ENCODE measurements at regions not wholly inside any gene's neighbourhood (a gene's known extent, or its start where the extent isn't known, plus 50 kb on each side); places are given as distances from the start of the nearest gene placed in this dataset.

DNA sequence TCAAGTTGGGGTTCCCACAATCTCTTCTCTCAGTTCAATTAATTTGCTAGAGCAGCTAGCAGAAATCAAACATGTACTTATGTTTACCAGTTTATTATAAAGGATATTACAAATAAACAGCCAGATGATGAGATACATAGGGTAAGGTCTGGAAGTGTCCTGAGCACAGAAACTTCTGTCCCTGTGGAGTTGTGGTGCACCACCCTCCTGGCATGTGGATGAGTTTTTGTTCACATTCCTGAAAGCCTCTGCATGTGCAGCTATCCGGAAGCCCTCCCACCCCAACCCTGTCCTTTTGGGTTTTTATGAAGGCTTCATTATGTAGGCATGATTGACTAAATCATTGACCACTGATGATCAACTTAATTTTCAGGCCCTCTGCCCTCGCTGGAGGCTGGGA is 791.2 kb upstream of the ZNF608 start:
- DNase-seq = no peak
- intact Hi-C loops (cut with DNase I) = no loop called here

DNA sequence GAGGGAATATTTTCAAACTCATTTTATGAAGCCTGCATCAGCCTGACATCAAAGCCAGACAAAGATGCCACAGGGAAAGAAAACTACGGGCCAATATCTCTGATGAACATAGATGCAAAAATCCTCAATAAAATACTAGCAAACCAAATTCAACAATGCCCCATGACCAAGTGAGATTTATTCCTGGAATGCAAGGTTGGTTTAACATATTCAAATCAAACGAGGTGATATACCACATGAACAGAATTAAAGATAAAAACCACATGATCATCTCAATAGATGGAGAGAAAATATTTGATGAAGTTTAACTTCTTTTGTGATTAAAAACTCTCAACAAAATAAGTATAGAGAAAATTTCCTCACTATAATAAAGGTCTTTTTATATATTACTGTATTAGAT is 792.0 kb upstream of the ZNF608 start:
- intact Hi-C loops (cut with DNase I) = no loop called here
- DNase-seq = no peak

DNA sequence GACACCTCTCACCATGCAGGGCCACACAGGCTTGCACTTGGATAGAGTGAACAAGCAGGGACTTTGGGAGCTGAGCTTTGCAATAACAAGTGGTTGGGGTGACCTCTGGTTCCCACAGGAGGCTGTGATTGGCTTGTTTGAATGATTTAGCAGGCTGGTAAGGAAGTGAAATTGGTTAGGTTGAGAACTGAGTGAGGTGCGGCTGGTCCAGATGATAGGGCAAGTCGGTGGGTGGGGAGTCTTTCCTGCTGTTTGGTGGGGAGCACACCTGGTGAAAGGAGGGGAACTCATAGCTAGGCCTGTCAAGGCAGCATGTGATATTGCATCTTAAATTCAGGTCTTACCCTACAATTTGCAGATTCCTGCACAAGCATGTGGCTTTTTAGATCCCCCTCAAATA is 794.6 kb upstream of the ZNF608 start:
- intact Hi-C loops (cut with DNase I) = no loop called here
- DNase-seq = no peak

DNA sequence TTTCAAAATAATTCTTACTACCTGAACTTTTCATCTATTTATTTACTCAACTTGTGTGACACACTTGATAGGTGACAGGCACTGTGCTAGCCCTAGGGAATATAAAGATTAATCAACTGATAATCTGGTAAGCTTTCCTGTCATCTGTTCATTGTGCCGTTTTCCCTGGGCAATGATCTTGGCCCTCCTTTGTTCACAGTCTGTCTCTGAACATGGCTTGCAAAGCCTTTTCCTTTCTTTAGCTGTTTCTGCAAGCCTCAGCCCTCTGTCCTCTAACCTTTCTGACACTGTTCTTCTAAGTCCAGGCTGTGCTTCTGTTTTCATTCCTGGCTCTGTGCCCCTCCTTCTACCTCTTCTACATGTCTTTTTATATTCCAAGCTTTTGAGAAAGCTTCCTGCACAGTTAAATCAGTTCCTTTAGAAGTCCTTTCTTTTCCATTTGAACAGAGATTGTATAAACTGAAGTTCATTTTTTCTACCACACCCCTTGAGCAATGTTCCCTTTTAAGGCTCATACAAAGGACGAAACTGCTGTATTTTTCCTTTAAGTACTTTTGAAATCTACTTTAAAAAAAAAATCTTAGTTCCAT is 803.0 kb upstream of the ZNF608 start:
- intact Hi-C loops (cut with DNase I) = no loop called here
- no peak for DNase-seq

DNA sequence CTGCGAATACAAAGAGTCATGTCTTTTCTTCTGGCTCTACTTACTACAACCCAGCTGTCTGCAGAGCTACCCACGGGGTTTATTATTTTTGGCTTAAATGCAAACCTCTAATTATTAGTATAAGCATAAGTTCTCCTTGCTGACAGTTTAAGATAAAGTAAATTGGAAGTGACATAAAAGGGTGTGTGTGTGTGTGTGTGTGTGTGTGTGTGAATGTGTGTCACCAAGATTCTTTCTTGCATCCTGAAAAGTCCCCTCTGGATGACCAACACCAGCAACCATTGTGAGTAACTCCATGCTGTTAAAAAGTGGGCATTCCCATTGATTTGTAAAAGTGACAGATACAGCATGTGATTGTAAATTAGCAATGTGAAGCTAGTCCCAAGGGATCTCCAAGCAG is 803.8 kb upstream of the ZNF608 start:
- DNase-seq = no peak

DNA sequence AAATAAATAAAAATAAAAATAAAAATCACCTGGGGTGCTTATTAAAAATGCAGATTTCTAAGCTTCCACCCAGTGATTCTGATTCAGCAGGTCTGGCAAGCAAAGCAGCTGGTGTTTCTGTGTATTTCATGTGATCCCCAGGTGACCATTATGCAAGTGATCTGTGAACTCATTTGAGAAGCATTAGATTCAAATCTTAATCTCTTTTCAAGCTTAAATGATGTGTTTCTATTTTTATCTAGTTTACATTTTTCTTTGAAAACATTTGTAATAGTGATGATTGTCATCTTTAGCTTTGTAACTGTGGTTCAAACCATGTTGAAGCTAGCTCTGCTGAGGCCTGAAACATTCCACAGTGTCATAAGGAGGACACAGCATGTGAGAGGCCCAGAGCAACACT is 804.8 kb upstream of the ZNF608 start:
- intact Hi-C loops (cut with DNase I) = no loop called here
- no peak for DNase-seq

More for the DNA sequence above, 803.8 kb upstream of the ZNF608 start:
- intact Hi-C loops (cut with DNase I) = no loop called here

DNA sequence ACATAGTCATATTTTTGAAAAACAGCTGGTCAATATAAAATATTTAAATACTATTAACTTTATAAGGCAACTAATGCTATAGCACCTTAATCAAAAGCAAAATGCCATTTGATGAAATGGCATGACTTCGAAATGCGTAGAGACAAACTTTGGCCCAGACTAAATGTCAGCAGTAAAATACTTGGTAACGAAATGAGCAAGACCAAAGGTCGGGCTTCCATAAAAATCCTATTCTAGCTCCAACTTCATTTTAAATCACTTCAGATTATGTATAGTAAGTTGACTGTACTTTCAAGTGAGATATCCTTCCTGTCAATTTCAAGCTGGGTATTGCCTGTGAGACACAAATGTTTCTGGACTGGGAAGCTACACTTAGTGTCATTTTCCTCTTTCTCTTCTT is 805.4 kb upstream of the ZNF608 start:
- DNase-seq = no peak
- intact Hi-C loops (cut with DNase I) = no loop called here

DNA sequence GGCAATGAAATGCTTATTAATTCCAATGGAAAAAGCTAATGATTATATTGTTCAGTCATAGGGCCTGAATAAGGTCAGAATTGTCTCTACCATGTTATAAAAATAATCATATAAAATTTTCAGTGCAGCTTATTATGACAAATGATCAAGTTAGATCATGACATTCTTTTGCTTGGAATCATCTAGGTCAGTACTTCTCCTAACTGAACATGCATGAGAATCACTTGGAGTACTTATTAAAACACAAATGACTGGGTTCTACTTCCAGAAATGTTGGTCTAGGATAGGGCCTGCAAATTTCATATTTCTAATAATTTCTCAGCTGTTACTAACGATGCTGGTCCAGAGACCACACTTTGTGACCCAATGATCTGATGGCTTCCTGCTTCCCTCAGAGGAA is 806.0 kb upstream of the ZNF608 start:
- intact Hi-C loops (cut with DNase I) = no loop called here
- DNase-seq = no peak

DNA sequence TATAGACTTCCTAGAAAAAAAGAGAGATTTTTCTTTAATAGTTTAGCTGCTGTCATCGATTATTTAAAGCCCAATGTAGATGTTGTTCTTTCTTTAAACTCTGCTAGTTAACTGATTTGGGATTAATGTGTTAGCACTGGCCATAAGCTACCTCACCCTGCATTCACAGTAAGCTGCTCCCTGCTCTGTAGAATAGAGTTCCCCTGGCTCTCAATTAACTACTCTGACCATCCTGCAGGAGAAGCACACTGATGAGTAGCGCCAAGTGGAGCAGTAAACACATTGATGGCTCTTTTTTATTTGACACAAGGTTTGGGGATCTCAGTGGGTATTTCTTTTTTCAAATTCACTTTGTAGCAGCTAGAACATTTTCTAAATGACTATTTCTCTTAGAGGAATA is 807.9 kb upstream of the ZNF608 start:
- DNase-seq = no peak
- intact Hi-C loops (cut with DNase I) = no loop called here

DNA sequence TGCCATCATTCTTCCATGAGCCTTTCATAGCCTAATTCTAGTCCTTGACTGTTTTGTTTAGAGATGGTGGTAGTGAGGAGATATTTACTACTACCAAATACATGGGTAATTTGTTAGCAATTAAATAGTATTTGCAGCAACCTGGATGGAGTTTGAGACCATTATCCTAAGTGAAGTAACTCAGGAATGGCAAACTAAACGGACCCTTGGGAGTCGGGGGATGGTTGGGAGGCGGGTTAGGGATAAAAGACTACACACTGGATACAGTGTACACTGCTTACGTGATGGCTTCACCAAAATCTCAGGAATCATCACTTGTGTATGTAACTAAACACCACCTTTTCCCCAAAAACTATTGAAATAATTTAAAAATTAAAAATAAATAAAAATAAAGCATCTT is 809.2 kb upstream of the ZNF608 start:
- no peak for DNase-seq
- intact Hi-C loops (cut with DNase I) = no loop called here

DNA sequence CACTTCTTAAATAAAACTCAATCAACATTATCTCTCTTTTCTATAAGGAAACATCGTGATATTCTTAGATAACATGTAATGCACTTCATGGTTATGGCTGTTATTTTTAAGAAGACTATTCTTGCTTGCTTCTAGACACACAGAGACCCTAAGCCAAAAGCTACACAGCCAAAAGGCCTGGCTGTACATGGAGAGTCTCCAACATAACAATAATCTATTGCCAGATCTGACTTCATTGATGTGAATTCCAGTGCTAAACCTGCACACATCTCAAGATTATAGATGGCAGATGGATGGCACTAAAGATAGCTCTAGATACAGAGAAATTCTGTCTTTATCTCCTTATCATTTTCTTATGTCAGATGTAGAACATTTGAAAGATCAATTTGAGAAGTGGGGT is 811.6 kb upstream of the ZNF608 start:
- intact Hi-C loops (cut with DNase I) = no loop called here
- DNase-seq = no peak

DNA sequence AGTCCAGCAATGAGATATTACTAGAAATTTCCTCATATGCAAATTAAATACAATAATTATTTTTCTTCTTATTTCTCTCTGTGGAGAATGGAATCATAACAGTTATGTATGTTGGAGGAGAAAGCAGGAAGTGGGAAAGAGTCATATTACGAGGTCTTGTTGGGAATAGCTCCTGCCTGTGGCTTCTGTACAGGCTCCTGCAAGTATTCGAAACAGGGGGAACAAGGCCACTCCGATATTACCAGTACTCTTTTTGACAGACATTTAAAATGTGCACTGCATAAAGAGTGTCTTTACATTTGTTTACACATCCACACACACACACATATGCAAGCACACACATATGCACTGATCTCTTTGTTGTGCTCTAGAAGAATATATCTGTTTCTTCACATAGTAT is 812.0 kb upstream of the ZNF608 start:
- DNase-seq = no peak
- intact Hi-C loops (cut with DNase I) = no loop called here

DNA sequence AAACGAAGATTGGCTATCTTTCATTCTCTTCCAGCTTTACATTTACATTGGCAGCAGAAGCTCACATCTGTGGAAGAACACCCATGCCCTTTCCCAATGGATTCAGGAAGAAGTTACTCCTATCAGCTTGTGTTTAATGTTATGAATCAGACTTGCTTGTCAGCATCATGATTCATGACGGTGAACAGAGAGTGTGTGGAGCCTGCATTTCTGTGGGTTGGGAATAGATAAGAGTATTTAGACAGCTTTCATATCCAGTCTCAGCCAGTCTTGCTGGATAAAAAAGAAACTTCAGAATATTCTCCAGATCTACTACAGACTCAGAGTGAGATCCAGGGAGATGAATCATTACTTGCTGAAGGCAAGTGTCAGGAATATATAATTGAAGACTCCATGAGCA is 812.9 kb upstream of the ZNF608 start:
- intact Hi-C loops (cut with DNase I) = no loop called here
- peak in 11 of 42 donors; percentile 14 to 58 (median 21) for DNase-seq

DNA sequence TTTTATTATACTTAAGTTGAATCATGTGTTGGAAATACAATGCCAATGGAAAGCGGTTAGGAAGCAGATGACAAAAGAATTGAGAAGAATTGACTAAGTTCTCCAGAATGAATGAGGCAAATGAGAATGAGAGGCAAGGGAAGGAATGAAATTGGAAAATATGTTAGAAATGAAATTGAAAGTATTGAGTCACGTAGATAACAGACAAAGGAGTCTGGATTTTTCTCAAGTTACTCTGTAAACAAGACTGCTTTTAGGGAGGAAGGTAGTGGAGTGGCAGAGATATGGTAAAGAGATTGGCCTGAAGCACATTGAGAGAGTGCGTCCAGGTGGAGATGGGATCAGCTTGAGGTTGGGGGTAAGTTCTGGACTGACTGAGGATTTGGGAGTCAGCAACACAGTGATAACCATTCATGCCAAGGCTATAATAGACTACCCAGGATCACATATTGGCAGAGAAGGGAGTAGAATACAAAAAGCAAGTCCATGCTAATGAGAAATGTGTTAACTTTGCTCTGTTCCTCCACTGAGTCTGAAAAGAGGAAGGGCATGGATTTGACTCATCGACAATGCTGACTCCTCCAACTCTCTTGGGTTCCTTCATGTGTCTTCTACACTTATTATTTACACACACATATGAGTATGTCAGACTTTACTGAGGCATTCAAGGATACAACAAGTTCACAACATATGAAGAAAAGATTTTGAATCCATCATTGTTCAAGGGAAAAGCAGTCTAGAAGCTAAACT is 814.2 kb upstream of the ZNF608 start:
- intact Hi-C loops (cut with DNase I) = no loop called here
- DNase-seq = no peak

DNA sequence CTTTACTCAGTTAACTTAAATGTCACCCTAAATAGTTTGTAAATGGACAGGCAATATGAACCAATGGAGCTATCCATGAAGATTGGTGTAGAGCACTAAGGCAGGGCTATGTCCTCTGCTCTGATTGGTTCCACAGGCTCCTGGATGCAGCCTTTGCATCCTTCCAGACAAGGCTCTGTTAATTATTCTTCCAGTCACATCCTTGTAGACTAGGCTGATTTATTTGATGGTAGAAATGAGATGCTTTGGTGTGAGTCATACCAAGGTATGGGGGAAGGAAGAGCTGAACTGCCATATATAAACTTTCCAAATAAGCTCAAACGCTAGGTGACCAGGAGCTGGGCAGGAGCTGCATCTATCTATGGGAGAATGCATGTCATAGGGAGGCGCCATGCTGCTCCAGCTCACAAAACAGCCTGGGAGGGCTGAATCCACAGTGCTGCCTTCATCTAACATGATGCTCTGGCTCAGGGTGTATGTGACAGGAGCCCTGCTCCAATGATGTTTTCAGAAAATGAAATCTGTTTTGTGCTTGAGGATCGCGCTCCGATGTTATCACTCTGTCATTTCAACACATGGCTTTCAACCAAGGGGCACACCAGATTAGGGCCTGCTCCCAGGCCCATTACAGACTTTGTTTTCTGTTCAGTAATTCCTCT is 818.0 kb upstream of the ZNF608 start:
- intact Hi-C loops (cut with DNase I) = no loop called here

DNA sequence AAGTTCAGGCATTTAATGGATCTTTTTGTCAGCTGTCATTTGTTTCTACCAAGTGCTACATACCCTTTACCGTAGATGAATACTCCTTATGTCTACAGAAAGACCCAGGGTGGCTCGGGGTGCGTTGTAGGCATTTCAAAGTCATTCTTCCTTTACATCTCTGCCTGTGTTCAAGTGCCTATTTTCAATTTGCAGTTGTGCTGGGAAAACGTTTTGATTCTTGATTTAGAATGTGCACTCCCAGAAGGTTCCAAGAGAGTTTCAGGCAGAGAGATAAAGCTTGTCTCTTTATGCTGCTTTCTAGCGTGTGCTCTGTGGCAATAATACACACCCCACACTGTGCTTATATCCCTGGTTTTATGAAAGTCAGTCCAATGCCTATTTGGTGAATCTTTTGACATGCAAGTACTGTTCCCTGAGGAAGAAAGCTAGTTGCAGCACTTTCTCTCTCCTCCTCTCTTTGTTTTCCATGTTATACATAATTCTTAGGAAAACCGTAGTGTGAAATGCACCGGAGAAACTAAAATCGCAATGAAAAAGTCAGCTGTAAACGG is 828.1 kb upstream of the ZNF608 start:
- DNase-seq = peak in 1 of 42 donors; percentile 29
- intact Hi-C loops (cut with DNase I) = loop anchor here (10.0 kb wide), 1 partner anchor 70 kb away; no protein-coding TSS in a partner anchor

More for the DNA sequence above, 818.0 kb upstream of the ZNF608 start:
- DNase-seq = no peak

DNA sequence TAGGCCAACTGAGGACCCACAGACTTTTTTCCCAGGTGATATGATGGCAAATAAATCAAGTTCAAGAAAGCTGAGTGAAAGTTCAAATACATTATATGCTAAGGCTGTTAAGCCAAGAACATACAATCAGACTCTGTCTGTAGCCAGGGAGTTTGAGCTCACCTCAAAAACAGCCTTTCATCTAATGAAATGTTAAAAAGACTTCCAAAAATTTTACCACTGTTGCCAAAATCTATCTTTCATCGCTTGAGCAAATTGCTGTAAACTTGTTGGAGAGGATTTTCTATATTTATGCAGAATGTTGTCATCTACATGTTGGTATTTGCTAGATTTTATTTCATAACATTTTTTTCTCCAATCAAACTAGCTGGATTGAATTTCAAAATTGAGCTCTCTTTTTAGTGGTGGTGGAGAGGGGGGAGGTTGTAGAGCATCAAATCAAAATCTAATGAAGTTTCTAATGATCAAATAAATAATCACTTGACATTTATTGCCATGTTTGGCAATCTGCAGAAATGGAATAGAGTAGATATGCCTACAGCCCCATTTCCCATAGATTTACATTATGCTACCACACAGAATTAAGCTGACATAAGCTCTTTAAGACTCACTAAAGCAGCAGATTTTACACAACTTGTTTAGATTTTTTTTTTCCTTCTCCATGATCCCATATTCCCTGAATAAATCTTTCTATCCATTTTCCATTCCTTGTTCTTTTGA is 828.9 kb upstream of the ZNF608 start:
- intact Hi-C loops (cut with DNase I) = loop anchor here (10.0 kb wide), 1 partner anchor 71 kb away; no protein-coding TSS in a partner anchor
- DNase-seq = no peak

DNA sequence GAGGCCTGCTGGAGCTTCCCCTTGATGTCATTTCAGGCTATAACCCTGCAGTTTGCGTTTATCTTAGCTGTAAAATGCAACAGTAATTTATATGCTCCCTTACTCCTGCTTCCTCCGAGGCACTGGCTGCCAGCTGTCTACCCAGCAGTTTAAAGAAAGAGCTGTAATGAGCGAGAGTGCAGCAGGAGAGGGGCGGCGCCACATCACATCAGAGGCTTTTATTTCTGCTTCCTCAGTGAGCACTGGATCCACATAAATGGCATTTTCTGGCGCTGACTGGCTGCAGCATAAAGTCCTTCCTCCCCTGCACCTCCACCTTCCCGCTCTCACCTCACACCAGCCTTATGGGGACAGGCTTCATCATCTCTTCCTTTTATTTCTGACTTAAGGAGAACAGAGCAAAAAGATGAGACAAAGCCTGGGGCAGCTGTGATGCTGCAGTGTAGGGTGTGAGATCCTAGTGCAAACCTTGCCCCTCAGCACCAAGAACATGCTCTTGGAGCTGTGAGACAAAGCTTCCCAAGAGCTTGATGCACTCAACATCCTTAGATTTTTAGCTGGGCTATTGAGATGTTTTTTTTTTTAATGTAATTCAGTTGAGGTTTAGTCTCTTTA is 829.6 kb upstream of the ZNF608 start:
- DNase-seq = peak; percentile 23 to 84 (median 64)
- intact Hi-C loops (cut with DNase I) = loop anchor here (10.0 kb wide), 1 partner anchor 71 kb away; no protein-coding TSS in a partner anchor

DNA sequence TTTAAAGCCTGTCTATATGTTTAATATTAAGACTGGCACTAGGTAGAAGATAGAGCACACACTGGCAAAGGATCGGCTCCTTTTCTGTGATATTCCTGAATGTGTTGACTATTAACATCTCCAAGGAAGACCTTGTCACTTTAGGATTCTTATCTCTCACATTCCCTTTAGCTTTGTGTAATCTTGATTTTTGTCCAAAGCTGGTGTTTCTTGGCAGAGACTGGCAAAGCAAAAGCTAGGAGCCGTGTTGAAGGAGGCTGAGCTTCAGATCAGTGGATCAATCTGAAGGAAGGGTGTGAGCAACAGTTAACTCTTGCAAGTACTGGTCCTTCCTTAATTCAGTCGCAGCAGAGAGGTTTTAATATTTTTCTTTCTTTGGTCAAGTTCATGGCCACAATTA is 830.4 kb upstream of the ZNF608 start:
- no peak for DNase-seq
- intact Hi-C loops (cut with DNase I) = loop anchor here (10.0 kb wide), 1 partner anchor 72 kb away; no protein-coding TSS in a partner anchor

Data from head of caudate nucleus (tissue), 42 donors.